NCI-H2107 treated with DMSO at 0.1 percent for 48 hours (cell line): ENCODE measurements at regions not wholly inside any gene's neighbourhood (a gene's known extent, or its start where the extent isn't known, plus 50 kb on each side); places are given as distances from the start of the nearest gene placed in this dataset.

Experiments
- DNase-seq: peaks from one replicate; lab custom pipeline; 2025; ENCODE audit not compliant: unreplicated experiment; lab: John Stamatoyannopoulos, UW

DNA sequence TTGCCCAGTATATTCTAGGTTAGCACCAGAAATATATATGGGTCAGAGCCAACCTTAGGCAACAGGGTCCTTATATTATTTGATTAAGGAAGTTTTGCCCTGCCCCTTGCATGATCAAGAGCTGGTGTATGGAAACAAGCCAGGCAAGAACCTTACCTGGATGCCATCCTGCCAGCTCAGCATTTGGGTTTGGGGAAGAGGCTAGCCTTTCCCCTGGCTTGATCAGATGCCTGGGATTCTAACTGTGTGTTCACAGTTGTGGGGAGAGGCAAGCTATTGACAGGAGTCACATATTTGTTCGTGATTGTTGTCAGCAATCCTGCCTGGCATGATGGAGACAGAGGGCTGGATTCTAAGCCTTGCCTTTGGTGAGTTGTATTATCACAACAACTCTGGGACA lies 260.0 kb upstream of the DACH1 start:
- DNase-seq, result no peak

GRCh38 chr13:72126424-72126823 lies 259.4 kb upstream of the DACH1 start:
- no peak for DNase-seq

- DNase-seq, result no peak
Measured at GRCh38 chr13:72125561-72125960, 258.6 kb upstream of the DACH1 start.

DNA sequence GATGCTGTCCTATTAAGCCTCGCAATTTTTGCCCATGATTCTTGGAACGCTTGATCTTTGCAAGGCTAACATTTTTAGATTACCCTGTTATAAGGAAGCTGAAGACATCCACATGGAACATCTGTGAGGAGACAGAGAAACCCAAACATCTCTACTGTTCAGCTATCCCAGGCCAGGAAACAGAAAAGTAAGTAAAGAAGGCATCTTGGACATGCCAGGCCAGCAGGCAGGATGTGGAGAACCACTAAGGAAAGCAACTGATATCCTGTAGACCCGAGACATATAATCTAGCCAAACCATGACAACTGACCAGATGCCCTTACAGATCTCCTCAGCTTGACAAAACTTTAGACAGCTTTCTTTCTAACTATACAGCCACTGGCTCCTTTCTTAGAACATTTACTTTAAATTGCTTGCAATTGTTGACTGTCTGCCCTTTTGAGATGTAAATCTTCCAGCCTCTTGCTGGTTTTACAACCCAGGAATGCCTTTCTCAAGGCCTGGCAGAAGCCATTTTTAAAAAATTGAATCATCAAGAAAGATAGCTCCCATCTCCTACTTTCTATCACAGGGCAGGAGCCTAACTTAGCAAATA lies 255.8 kb upstream of the DACH1 start:
- DNase-seq, result no peak

DNA sequence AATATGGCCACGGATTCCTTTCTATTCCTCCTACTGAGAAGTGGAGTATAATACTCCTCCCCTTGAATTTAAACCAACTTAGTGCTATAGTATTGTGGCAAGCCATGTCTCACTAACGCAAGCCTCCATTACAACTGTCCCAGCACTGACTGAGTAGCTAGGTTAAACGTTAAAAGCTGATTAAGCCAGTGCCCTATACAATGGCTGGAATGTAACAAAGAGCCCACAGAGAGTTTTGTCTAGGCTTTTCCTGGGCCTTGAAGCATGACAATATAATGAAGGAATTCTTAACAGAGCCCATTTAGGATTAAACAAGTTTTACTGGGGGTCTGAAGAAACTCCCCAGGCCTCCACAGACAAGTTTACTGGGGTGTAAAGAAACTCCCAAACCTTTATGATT lies 254.5 kb upstream of the DACH1 start:
- DNase-seq, result no peak

- no peak for DNase-seq
Measured at GRCh38 chr13:72120632-72121031, 253.6 kb upstream of the DACH1 start.

DNA sequence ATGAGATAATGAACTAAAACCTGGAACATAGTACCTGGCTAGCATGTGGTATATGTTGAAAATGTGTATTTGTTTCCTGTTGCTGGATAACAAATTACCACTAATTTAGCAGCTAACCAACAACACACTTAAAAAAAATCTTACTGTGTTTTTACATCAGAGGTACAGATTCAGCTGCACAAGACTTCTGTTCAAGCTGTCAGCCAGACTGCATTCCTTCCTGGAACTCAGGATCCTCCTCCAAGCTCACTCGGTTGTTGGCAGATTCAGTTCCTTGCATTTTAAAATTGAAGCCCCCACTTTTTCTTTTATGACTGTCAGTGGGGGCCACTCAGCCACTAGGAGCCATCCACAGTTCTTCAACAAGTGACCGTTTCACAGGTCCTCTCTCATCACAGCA lies 246.9 kb upstream of the DACH1 start:
- DNase-seq, result no peak

GRCh38 chr13:72113076-72113475 lies 246.1 kb upstream of the DACH1 start:
- DNase-seq, result no peak

GRCh38 chr13:72112216-72112615 lies 245.2 kb upstream of the DACH1 start:
- DNase-seq, result no peak

GRCh38 chr13:72109863-72110262 lies 242.9 kb upstream of the DACH1 start:
- DNase-seq, result no peak

DNA sequence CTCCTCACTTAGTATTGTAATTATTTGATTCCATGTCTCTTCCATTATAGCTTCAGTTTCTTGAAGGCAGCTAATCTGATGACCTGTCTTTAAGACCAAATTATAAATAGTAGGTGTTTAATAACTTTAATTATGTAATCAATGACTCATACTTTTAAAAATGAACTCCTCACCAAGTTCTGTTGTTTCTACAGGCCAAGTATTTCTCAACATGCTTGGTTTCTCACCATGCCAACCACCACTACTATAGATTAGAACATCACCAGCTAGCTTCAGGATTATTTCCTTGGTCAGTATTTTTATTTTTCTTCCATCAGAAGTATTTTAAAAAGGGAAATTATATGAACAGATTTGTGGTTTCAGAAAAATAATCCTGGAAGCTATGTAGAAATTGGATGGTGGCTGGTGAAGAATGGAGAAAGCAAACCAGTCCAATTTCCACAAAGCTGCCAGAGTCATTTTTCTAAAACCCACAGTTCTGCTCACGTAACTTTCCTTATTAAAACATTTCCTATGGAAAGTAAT lies 237.7 kb upstream of the DACH1 start:
- DNase-seq, result no peak

DNA sequence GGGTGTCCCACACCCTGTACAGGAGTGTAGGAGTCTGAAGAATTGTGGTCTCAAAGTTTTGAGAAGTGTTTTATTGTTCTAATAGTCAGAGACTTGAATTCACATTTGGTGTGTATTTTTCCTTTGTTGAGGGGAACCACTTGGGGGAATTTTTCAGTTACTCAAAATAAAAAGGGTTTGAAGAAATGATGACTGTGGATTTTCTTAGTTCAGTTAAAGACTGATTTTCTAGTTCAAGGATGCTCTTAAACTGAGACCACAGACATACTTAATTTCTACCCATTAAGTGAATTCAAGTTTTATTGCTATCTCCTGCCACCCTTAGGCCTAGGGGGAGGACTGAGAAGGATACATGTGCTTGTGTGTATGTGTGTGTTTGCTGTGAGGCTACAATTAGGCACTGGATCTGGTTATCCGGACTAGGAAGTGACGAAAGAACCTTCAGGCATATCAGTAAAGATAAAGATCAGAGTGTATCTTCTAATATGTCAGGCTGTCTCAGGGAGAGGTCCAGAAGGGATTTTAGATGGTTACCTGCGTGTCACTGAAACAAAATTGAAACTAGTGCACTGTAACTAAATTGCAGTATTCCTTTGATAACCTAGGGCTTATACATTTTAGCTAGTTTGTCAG lies 234.9 kb upstream of the DACH1 start:
- no peak for DNase-seq

DNA sequence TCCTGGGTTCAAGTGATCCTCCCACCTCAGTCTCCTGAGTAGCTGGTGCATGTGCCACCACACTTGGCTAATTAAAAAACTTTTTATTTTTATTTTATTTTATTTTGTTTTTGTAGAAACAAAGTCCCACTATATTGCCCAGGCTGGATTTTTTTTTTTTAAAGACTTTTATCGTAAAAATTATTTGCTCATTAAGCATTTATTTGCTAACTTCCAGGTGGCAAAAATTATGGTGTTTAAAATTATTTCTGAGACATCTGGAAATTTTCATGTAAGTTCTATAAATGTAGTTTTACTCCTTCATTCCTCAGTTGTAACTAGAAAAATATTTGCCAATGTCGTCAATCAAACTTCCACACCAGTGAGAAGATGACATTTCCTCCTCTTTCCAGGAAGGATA lies 233.3 kb upstream of the DACH1 start:
- DNase-seq, result no peak

GRCh38 chr13:72097568-72097967 lies 230.6 kb upstream of the DACH1 start:
- DNase-seq, result no peak

DNA sequence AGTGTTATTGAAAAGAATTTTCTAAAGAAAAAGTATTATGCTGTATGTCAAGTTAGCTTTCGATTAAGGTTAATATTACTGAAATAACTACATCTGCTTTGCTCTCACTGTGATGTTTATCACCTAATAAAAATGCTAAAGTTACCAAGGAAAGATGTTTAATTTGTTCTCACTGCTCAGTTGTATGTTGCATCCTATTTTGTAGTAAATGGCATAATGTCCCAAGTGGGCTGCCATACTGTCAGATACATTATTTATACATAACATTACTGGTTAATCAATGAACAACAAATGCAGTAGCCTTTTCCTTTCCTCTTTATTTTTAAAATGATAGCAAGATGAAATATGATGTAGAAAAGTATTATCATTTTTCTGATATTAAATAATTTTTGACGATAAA lies 226.3 kb upstream of the DACH1 start:
- no peak for DNase-seq

GRCh38 chr13:72074663-72075062 lies 207.7 kb upstream of the DACH1 start:
- no peak for DNase-seq

DNA sequence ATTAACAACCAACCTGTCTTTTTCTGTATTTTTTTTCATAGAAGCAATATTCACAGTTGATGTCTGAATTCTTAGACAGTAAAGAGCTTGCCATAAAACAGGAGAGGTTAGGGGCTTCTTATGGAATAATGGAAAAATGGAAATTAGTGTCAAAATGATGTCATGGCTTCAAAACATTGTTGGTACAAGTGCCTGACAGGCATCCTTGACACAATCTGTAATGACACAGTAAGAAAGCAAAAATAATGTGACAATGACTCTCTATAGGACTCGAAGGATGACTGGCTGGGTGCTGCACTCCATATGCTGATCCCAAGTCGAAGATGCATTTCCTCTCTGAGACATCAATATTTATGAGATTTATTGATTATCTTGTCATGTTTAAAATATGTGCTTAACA lies 205.3 kb upstream of the DACH1 start:
- no peak for DNase-seq

DNA sequence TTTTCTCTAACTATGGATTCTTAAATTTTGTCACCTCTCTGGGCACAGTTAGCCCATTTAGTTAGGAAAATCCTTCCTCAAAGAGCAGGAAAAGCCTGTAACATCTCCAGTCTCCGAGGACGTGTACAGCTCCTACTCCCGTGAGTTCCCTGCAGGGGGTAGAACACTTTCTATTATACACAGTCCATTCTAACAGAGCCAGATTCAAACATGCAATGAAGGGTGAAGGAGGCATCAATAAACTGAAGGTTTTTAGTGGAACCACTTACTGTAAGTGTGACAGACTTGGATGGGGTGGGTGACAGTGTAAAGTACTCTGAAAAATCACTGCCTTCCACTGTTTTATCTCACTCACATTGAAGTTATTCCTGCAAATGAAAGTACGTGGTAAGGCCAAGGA lies 204.7 kb upstream of the DACH1 start:
- DNase-seq, result no peak

- no peak for DNase-seq
Measured at GRCh38 chr13:72062566-72062965, 195.6 kb upstream of the DACH1 start.

DNA sequence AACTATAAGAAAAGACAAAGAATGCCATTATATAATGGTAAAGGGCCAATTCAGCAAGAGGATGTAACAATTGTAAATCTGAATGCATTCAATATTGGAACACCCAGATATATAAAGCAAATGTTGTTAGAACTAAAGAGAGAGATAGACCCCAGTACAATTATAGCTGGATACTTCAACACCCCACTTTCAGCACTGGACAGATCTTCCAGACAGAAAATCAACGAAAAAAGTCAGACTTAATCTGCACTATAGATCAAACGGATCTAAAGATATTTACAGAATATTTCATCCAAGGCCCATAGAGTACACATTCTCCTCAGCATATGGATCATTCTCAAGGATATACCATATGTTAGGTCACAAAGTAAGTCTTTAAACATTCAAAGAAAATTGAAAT lies 194.6 kb upstream of the DACH1 start:
- no peak for DNase-seq

GRCh38 chr13:72050251-72050650 lies 183.2 kb upstream of the DACH1 start:
- DNase-seq, result no peak

DNA sequence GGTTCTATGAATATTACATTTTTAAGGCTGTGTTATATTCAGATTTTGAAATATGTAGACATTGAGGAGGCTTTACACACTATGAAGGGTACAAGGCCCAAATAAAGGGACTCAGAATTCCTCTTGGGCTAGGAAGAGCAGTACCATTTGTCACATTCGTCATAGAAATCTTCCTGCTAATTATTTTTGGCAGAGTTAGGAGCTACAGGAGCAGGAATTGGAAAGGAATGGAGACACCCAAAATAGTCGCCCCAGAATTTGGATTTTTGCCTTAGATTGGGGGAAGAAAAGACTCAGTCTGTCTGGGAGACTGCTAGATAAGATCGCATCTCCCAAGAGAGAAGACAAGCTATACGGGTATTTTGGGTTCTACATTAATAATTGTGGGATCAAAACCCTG lies 176.4 kb upstream of the DACH1 start:
- no peak for DNase-seq

DNA sequence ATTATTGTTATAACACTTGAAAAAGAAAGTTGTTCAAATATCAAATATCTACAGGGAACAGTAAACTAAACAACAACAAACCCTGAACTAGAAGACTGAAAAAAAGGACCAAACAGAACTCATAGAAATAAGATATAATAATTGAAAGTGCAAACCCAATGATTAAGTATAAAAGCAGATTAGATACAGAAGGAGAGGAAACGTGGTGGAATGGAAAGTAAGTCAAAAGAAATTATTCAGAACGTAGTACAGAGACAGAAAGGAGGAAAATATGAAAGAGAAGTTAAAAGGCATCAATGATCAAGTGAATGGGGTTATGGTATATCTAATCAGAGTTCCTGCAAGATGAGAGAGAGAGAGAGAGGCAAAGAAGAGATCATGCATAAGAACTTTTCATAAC lies 174.2 kb upstream of the DACH1 start:
- DNase-seq, result no peak
